ENCODE measurements at regions not wholly inside any gene's neighbourhood (a gene's known extent, or its start where the extent isn't known, plus 50 kb on each side); places are given as distances from the start of the nearest gene placed in this dataset.

GRCh38 chr12:4969405-4969804, 59.7 kb downstream of the KCNA1 start:
- DNase-seq = no peak

GRCh38 chr12:4974217-4974616, 64.5 kb downstream of the KCNA1 start:
- DNase-seq = no peak

- no peak for DNase-seq
Measured at GRCh38 chr12:4975574-4975973, 65.9 kb downstream of the KCNA1 start.

- no peak for DNase-seq
Measured at GRCh38 chr12:4977102-4977501, 66.6 kb upstream of the KCNA5 start.

- DNase-seq = no peak
Measured at GRCh38 chr12:4978737-4979136, 64.9 kb upstream of the KCNA5 start.

GRCh38 chr12:4979737-4980136, 63.9 kb upstream of the KCNA5 start:
- no peak for DNase-seq

GRCh38 chr12:4984344-4984743, 59.3 kb upstream of the KCNA5 start:
- no peak for DNase-seq

GRCh38 chr12:4984971-4985370, 58.7 kb upstream of the KCNA5 start:
- no peak for DNase-seq

GRCh38 chr12:4985820-4986219, 57.9 kb upstream of the KCNA5 start:
- DNase-seq = peak; percentile 78

GRCh38 chr12:4987076-4988046, 56.3 kb upstream of the KCNA5 start:
- DNase-seq = no peak

GRCh38 chr12:4991373-4991772, 52.3 kb upstream of the KCNA5 start:
- DNase-seq = no peak

- DNase-seq = no peak
Measured at GRCh38 chr12:4991801-4992200, 51.9 kb upstream of the KCNA5 start.

- DNase-seq = no peak
Measured at GRCh38 chr12:4992871-4993270, 50.8 kb upstream of the KCNA5 start.
